Panc1 (cell line): ENCODE measurements at regions not wholly inside any gene's neighbourhood (a gene's known extent, or its start where the extent isn't known, plus 50 kb on each side); places are given as distances from the start of the nearest gene placed in this dataset.

ENCODE experiments used
- ATAC-seq: fragments of 200-7000 bp; cut with Tn5 transposase; 2 replicates; pipeline ENCODE4 v1.9.1; 2020; ENCODE audit warnings: mild to moderate bottlenecking, moderate library complexity
- BruUV-seq: library from RNA; stranded (reverse); fragments of 400-500 nt; replicated peaks from 2 replicates; lab custom pipeline; 2021; lab: Mats Ljungman, UMichigan
- CTCF ChIA-PET: fragments of 300-600 bp; sonication (Branson Sonifier 250); formaldehyde crosslinking; loops from one replicate; lab custom pipeline; 2022; ENCODE audit warnings: antibody characterized with exemption; lab: Charles Lee
- POLR2A ChIA-PET: fragments of 300-600 bp; sonication (Branson Sonifier 250); formaldehyde crosslinking; loops from one replicate; lab custom pipeline; 2022; ENCODE audit warnings: antibody characterized with exemption; lab: Charles Lee
- DNase-seq: peaks from one replicate; pipeline ENCODE4 v3.0.0-alpha.2; 2010; ENCODE audit warnings: low read depth, low spot score
- H3K27ac ChIP-seq: 2 replicates; pipeline ENCODE4 v1.5.1; 2011; ENCODE audit warnings: mild to moderate bottlenecking, low read length, inconsistent platforms
- H3K27me3 ChIP-seq: fragments of 200-500 bp; sonication (Bioruptor generic); 2 replicates; pipeline ENCODE4 v1.6.0; 2014; ENCODE audit warnings: low read length, inconsistent platforms; ENCODE audit not compliant: control insufficient read depth, insufficient read depth
- H3K36me3 ChIP-seq: fragments of 200-500 bp; sonication (Bioruptor generic); 2 replicates; pipeline ENCODE4 v1.5.1; 2014; ENCODE audit warnings: inconsistent platforms, mild to moderate bottlenecking, low read length, moderate library complexity; ENCODE audit not compliant: control insufficient read depth, insufficient read depth
- H3K4me1 ChIP-seq: 2 replicates; pipeline ENCODE4 v1.5.1; 2011; ENCODE audit warnings: inconsistent platforms, mild to moderate bottlenecking, low read length, moderate library complexity; ENCODE audit not compliant: control insufficient read depth, insufficient read depth
- H3K4me3 ChIP-seq, 2 experiments: 2 replicates each; pipeline ENCODE4 v1.5.1; 2011 to 2012; ENCODE audit warnings: low read depth in 2 of 2, low read length in 2 of 2, mild to moderate bottlenecking in 2 of 2, inconsistent platforms in 1 of 2, moderate library complexity in 1 of 2
- H3K9me3 ChIP-seq: fragments of 200-500 bp; sonication (Bioruptor generic); 2 replicates; pipeline ENCODE4 v1.5.1; 2014; ENCODE audit warnings: low read depth, mild to moderate bottlenecking, inconsistent platforms, low read length, moderate library complexity; ENCODE audit not compliant: control insufficient read depth, insufficient read depth
- CTCF ChIP-seq: fragments of 450-650 bp; IDR thresholded peaks from 2 replicates; pipeline ENCODE4 v1.5.1; 2017; ENCODE audit warnings: mild to moderate bottlenecking
- POLR2AphosphoS5 ChIP-seq: IDR thresholded peaks from 2 replicates; pipeline ENCODE4 v1.6.1; 2012; ENCODE audit warnings: mild to moderate bottlenecking, low read depth, low read length, moderate library complexity
- REST ChIP-seq, 2 experiments: IDR thresholded peaks; 2 replicates each; pipeline ENCODE4 v1.6.1; 2011 to 2012; ENCODE audit warnings: low read depth in 2 of 2, control low read depth in 1 of 2, low read length in 1 of 2, mild to moderate bottlenecking in 1 of 2, moderate library complexity in 1 of 2; ENCODE audit not compliant: insufficient read depth in 1 of 2
- SIN3A ChIP-seq: IDR thresholded peaks from 2 replicates; pipeline ENCODE4 v1.6.1; 2012; ENCODE audit warnings: low read depth, mild to moderate bottlenecking, low read length, moderate library complexity, borderline replicate concordance; ENCODE audit not compliant: insufficient read depth
- TCF7L2 ChIP-seq: IDR thresholded peaks from 2 replicates; pipeline ENCODE4 v1.6.1; 2011; ENCODE audit warnings: mild to moderate bottlenecking, low read depth, low read length, inconsistent platforms
- in situ Hi-C: cut with HindIII; loops from 2 replicates; pipeline ENCODE4 v1.10.0; 2016; ENCODE audit warnings: low sequenced_read_pairs, low pct_unique_long_range_greater_than_20kb
- intact Hi-C: fragments of 100-400 bp; cut with micrococcal nuclease; formaldehyde crosslinking; loops from one replicate; pipeline ENCODE4 v1.10.0; 2022; ENCODE audit not compliant: unreplicated experiment

- DNase-seq: no peak
- Histone ChIP-seq H3K27me3 (no peaks in the 10 kb centered on the region), H3K4me1 (no peaks in the 10 kb centered on the region), H3K9me3 (no peaks in the 10 kb centered on the region), H3K27ac (no peak overlapping the region), H3K36me3 (no peaks in the 10 kb centered on the region), H3K4me3 (no peak overlapping the region)
- ChIA-PET POLR2A (no interaction called here), CTCF (no interaction called here)
- no TSS peak for BruUV-seq
- intact Hi-C loops: no loop called here
- in situ Hi-C loops: no loop called here
- no peak for ATAC-seq
- TF ChIP-seq TCF7L2 (no peak), REST (IDR thresholded peaks at IDR 0.05; ENCODE audit: insufficient read depth in 1 of 2, low read depth in 2 of 2, low read length in 1 of 2) (no peak), POLR2AphosphoS5 (no peak), CTCF (no peak), SIN3A (no peak)
Observed at GRCh38 chr13:99812625-99813024, 158.9 kb downstream of the ZIC5 start.

- Histone ChIP-seq H3K4me1 (no peaks in the 10 kb centered on the region), H3K27ac (no peak overlapping the region), H3K4me3 (no peak overlapping the region), H3K36me3 (no peaks in the 10 kb centered on the region), H3K27me3 (no peaks in the 10 kb centered on the region), H3K9me3 (no peaks in the 10 kb centered on the region)
- ChIA-PET POLR2A (no interaction called here), CTCF (no interaction called here)
- DNase-seq (no peak), ATAC-seq (no peak)
- intact Hi-C loops: no loop called here
- in situ Hi-C loops: no loop called here
- BruUV-seq: no TSS peak
- no peak for TF ChIP-seq TCF7L2
- no peak for TF ChIP-seq CTCF
- TF ChIP-seq REST (IDR thresholded peaks at IDR 0.05; ENCODE audit: insufficient read depth in 1 of 2, low read depth in 2 of 2, low read length in 1 of 2): no peak
- TF ChIP-seq SIN3A: no peak
- TF ChIP-seq POLR2AphosphoS5: no peak
Observed at GRCh38 chr13:99811067-99811700, 160.4 kb downstream of the ZIC5 start.
